Stimulated activated naive B cell treated with anti-CD40 and anti-IgM and Interleukin-4, amounts not matched to agents 10 μg/mL and 1 μg/mL and 100 μg/mL, for 72 hours (primary cell): ENCODE measurements at regions not wholly inside any gene's neighbourhood (a gene's known extent, or its start where the extent isn't known, plus 50 kb on each side); places are given as distances from the start of the nearest gene placed in this dataset.
"Not testable (repeated sequence)": the region's sequence is repeated elsewhere in the genome, so short reads cannot be mapped to it uniquely, and the experiment has no call there.

Source experiments
- ATAC-seq, 2 donors: fragments of 150-1000 bp; cut with Tn5 transposase; replicated peaks; 2 replicates each; pipeline ENCODE4 v1.10.0; 2021; ENCODE audit warnings: moderate library complexity in 1 of 2
- DNase-seq: peaks from one replicate; pipeline ENCODE4 v3.0.0; 2021
- H3K27ac Mint-ChIP-seq: one replicate; pipeline ENCODE4 v1.8.0; 2022; ENCODE audit warnings: mild to moderate bottlenecking, mixed read lengths
- H3K27me3 Mint-ChIP-seq, 2 donors: one replicate each; pipeline ENCODE4 v1.8.0; 2022; ENCODE audit warnings: mixed read lengths in 2 of 2
- H3K36me3 Mint-ChIP-seq, 2 donors: one replicate each; pipeline ENCODE4 v1.8.0; 2022; ENCODE audit warnings: mixed read lengths in 2 of 2, mild to moderate bottlenecking in 1 of 2
- H3K4me1 Mint-ChIP-seq, 2 donors: one replicate each; pipeline ENCODE4 v1.8.0; 2022; ENCODE audit warnings: mixed read lengths in 2 of 2, mild to moderate bottlenecking in 1 of 2
- H3K4me3 Mint-ChIP-seq, 2 donors: one replicate each; pipeline ENCODE4 v1.8.0; 2022; ENCODE audit warnings: mild to moderate bottlenecking in 2 of 2, mixed read lengths in 2 of 2, moderate library complexity in 1 of 2
- H3K9me3 Mint-ChIP-seq, 2 donors: one replicate each; pipeline ENCODE4 v1.8.0; 2022; ENCODE audit warnings: mixed read lengths in 2 of 2, mild to moderate bottlenecking in 1 of 2

DNA sequence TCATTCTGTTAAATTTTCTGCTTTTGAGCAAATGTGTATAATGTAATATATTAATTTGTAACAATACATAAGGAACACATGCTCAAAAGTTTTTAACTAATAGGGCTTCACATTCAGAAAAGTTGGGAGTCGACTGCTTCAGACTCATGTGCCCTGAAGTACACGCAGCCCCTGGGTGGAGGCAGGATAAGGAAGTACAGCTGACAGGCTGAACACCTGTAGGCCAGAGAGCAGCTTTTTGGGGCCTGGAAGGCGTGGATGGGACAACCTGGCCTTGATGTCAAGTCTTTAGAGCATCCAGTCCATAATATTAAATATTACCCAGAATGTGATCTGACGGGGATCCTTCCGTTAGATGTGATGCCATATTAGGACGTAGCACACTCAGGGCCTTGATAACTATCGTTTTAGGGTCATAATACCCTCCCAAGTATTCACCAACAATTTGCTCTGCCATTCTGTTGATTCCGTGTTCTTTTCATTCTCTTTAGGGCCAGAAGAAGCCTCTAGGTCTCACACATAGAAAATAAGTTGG is 485.2 kb downstream of the SIPA1L2 start:
- no peak overlapping the region for H3K4me3 Mint-ChIP-seq
- DNase-seq (no peak), ATAC-seq (no peak)
- no peak overlapping the region for H3K27ac Mint-ChIP-seq
- no peaks in the 10 kb centered on the region for H3K27me3 Mint-ChIP-seq
- H3K9me3 Mint-ChIP-seq: peaks cover 6% of the 10 kb centered on the region in 2 donors
- H3K4me1 Mint-ChIP-seq: no peaks in the 10 kb centered on the region
- no peaks in the 10 kb centered on the region for H3K36me3 Mint-ChIP-seq

DNA sequence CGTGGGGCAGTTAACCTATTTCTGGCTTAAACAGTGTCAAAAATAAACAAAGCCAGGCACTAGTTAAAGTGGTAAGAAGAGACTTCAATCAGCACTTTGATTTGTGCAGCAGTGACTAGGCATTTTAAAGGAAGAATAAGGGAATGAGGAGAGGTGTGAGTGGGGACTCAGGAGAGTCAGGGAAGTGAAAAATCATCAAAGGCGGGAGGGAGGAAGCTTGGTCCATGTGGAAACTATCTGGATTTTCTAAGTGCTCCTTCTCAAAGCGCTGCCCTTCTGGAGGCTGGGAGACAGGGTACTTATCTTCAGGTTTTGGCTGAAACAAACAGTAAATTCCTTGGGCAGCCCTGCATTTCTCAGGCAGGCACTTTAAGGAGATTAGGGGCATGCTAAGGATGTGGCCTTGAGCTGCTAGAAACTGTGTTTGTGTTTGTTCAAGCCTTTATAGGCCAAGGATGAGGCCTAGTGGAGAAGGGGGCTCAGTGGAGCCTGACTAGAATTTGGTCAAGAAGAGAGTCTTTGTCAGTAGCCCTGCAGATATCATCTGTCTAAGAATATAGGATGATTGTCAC is 486.5 kb downstream of the SIPA1L2 start:
- no peaks in the 10 kb centered on the region for H3K36me3 Mint-ChIP-seq

DNA sequence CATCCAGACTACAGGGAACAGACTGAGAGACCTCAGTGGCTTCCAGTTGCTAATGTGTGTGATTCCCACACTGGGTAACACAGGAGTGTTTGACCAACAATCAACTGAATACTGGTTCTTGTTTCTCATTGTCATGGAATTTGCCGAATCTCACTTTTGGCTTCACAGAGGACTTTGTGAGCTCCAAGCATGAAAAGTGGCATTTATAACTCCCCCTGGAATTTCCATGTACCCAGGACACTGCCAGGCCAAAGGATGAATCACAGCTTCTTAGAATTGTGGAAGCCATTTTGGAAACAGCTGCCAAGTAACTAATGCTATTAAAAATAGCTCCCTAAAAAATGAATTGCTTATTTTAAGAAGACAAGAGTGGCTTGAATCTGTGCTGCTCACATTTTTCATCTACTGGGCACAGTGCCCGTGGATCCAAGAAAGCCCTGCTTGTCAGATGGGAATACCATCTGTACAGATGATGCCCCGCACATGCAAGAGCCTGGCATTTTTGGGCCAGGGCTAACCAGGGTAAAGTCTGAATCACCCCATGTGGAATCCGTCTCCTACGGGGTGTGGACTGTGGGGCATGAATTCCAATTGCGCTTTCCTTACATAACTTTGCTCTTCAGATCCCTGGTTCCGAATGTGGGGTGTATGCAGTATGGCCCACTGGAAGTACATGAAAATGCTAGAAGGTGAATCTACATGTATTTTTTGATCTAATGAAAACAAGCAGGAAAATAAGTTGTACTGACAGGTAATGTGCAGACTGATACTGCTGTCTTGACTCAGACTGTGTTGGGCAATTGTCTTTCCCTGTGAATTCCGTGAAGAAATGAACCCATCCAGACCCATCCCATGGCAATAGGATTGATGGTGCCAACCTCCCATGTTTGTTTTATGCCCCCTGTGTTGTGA is 487.3 kb downstream of the SIPA1L2 start:
- DNase-seq: no peak
- Mint-ChIP-seq H3K36me3 (no peaks in the 10 kb centered on the region), H3K4me3 (no peak overlapping the region), H3K9me3 (peaks cover 6 to 7% of the 10 kb centered on the region in 2 donors), H3K4me1 (no peaks in the 10 kb centered on the region), H3K27me3 (no peaks in the 10 kb centered on the region), H3K27ac (no peak overlapping the region)
- no peak for ATAC-seq

More for the DNA sequence above, 486.5 kb downstream of the SIPA1L2 start:
- no peaks in the 10 kb centered on the region for H3K4me1 Mint-ChIP-seq
- H3K4me3 Mint-ChIP-seq: no peak overlapping the region
- no peak for DNase-seq
- peaks cover 6 to 7% of the 10 kb centered on the region in 2 donors for H3K9me3 Mint-ChIP-seq
- no peak for ATAC-seq
- H3K27ac Mint-ChIP-seq: no peak overlapping the region
- H3K27me3 Mint-ChIP-seq: no peaks in the 10 kb centered on the region

DNA sequence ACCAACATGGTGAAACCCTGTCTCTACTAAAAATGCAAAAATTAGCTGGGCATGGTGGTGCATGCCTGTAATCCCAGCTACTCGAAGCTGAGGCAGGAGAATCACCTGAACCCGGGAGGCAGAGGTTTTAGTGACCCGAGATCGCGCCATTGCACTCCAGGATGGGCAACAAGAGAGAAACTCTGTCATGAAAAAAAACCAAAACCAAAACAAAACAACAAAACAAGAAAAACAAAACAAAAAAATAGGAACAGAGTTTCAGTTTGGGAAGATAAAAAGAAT is 488.8 kb downstream of the SIPA1L2 start:
- H3K9me3 Mint-ChIP-seq, H3K27ac Mint-ChIP-seq, H3K4me1 Mint-ChIP-seq, DNase-seq, H3K27me3 Mint-ChIP-seq, ATAC-seq, H3K36me3 Mint-ChIP-seq, H3K4me3 Mint-ChIP-seq: not testable (repeated sequence)

DNA sequence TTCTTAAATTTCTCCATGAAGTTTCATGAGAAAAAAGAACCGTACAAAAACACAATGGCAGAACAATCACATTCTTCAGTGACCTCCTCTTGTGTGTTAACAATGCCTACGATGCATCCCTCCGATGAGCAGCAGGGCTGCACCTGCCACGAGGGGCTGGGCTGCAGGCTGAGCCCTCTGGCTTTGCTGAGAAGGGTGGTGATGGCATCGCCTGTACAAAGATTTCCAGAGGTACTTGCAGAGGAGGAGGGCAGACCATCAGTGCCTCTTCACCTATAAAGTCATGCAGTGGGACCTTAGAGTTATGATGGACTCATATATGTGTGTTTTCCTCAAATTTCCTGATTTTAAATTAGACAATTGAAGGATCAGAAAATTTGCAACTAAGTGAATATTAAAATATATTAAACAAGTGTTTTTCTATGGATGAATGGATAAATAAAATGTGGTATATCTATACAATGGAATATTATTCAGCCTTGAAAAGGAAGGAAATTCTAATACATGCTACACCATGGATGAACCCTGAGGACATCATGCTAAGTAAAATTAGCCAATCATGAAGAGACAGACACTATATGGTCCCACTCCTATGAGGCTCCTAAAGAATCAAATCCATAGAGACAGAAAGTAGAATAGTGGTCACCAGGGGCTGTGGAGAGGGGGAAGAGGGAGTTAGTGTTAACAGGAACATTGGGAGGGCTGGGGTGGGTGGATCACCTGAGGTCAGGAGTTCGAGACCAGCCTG is 489.3 kb downstream of the SIPA1L2 start:
- no peak for DNase-seq
- H3K9me3 Mint-ChIP-seq: peaks cover 6 to 7% of the 10 kb centered on the region in 2 donors
- H3K27me3 Mint-ChIP-seq: peaks cover 0 to 5% of the 10 kb centered on the region in 2 donors
- no peak overlapping the region for H3K4me3 Mint-ChIP-seq
- H3K27ac Mint-ChIP-seq: no peak overlapping the region
- no peaks in the 10 kb centered on the region for H3K4me1 Mint-ChIP-seq
- ATAC-seq: no peak
- H3K36me3 Mint-ChIP-seq: no peaks in the 10 kb centered on the region

GRCh38 chr1:232139444-232139843 is 490.5 kb downstream of the SIPA1L2 start:
- ATAC-seq: no peak

DNA sequence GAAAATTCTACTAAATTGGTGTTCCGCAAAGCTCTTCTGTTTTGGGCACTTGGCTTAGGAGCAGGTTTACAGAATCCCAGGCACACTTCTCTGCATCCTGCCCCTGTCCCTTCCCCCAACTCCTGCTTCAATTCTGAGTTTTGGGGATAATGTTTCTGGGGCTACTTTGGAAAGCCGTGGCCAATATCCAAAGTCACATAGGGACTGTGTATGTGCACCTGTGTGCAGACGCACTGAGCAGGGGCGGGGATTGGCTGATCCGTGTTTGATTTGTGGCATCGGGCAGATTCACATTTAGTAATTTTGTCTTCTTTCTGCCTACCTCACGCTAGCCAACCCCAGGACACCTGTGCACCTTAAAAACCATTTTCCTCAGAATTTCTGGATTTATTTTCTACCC is 491.9 kb downstream of the SIPA1L2 start:
- ATAC-seq: no peak
- Mint-ChIP-seq H3K27me3 (peaks cover 0 to 5% of the 10 kb centered on the region in 2 donors), H3K36me3 (no peaks in the 10 kb centered on the region), H3K27ac (no peak overlapping the region), H3K4me3 (no peak overlapping the region), H3K9me3 (peaks cover 6 to 7% of the 10 kb centered on the region in 2 donors), H3K4me1 (no peaks in the 10 kb centered on the region)
- DNase-seq: no peak

More at GRCh38 chr1:232139444-232139843, 490.5 kb downstream of the SIPA1L2 start:
- H3K36me3 Mint-ChIP-seq: no peaks in the 10 kb centered on the region
- H3K4me1 Mint-ChIP-seq: no peaks in the 10 kb centered on the region
- DNase-seq: no peak
- peaks cover 0 to 5% of the 10 kb centered on the region in 2 donors for H3K27me3 Mint-ChIP-seq
- H3K4me3 Mint-ChIP-seq: no peak overlapping the region
- no peak overlapping the region for H3K27ac Mint-ChIP-seq
- peaks cover 6 to 7% of the 10 kb centered on the region in 2 donors for H3K9me3 Mint-ChIP-seq

GRCh38 chr1:232137066-232137465 is 492.9 kb downstream of the SIPA1L2 start:
- Mint-ChIP-seq H3K4me3 (no peak overlapping the region), H3K27ac (no peak overlapping the region), H3K36me3 (no peaks in the 10 kb centered on the region), H3K9me3 (peaks cover 6 to 7% of the 10 kb centered on the region in 2 donors), H3K27me3 (peaks cover 0 to 5% of the 10 kb centered on the region in 2 donors), H3K4me1 (no peaks in the 10 kb centered on the region)
- ATAC-seq: no peak
- no peak for DNase-seq

DNA sequence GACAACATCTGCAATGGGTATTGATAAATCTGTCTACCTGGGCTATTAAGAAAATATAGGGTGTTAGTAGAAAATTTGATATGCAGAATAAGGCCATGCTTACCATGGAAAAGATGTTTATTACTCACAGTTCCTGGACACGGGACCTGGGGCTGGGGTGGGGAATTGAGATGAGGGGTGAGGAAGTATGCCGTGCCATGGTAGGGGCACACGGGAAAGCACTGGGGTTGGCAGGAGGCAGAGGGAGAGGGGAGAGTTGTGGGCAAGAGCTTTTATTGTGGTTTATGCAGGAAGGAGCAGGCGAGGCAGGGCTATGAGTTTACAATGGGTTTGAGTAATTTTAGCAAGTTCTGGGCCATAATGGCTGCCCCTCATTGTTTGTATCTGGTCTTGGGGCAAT is 493.8 kb downstream of the SIPA1L2 start:
- no peak overlapping the region for H3K27ac Mint-ChIP-seq
- no peaks in the 10 kb centered on the region for H3K4me1 Mint-ChIP-seq
- no peak for ATAC-seq
- peaks cover 5 to 9% of the 10 kb centered on the region in 2 donors for H3K9me3 Mint-ChIP-seq
- H3K27me3 Mint-ChIP-seq: peaks cover 0 to 11% of the 10 kb centered on the region in 2 donors
- DNase-seq: no peak
- H3K36me3 Mint-ChIP-seq: no peaks in the 10 kb centered on the region
- no peak overlapping the region for H3K4me3 Mint-ChIP-seq

DNA sequence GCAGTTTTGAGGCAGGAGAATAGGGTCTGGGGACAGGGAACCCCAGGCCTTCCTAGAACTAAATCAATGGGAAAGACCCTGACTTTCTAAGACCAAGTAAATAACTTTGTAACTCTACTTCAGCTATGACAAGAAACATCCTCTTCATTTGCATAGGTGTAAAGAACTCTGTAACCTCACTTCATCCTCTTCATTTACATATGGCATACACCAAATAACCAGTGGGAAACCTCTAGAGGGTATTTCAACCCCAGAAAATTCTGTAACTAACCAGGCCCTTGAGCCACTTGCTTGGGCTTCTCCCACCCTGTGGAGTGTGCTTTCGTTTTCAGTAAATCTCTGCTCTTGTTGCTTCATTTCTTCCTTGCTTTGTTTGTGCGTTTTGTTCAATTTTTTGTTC is 495.6 kb downstream of the SIPA1L2 start:
- ATAC-seq (no peak), DNase-seq (no peak)
- no peak overlapping the region for H3K4me3 Mint-ChIP-seq
- peaks cover 7 to 14% of the 10 kb centered on the region in 2 donors for H3K27me3 Mint-ChIP-seq
- no peak overlapping the region for H3K27ac Mint-ChIP-seq
- no peaks in the 10 kb centered on the region for H3K4me1 Mint-ChIP-seq
- no peaks in the 10 kb centered on the region for H3K36me3 Mint-ChIP-seq
- H3K9me3 Mint-ChIP-seq: peaks cover 0 to 7% of the 10 kb centered on the region in 2 donors

GRCh38 chr1:232132572-232132971 is 497.4 kb downstream of the SIPA1L2 start:
- Mint-ChIP-seq H3K9me3 (peaks cover 1 to 5% of the 10 kb centered on the region in 2 donors), H3K27ac (no peak overlapping the region), H3K27me3 (peaks cover 12 to 30% of the 10 kb centered on the region in 2 donors), H3K36me3 (no peaks in the 10 kb centered on the region), H3K4me3 (no peak overlapping the region), H3K4me1 (no peaks in the 10 kb centered on the region)
- ATAC-seq (no peak), DNase-seq (no peak)

GRCh38 chr1:232131715-232132391 is 498.1 kb downstream of the SIPA1L2 start:
- Mint-ChIP-seq H3K4me3 (no peak overlapping the region), H3K27me3 (peaks cover 12 to 33% of the 10 kb centered on the region in 2 donors), H3K27ac (no peak overlapping the region), H3K36me3 (no peaks in the 10 kb centered on the region), H3K4me1 (no peaks in the 10 kb centered on the region), H3K9me3 (peaks cover 3 to 5% of the 10 kb centered on the region in 2 donors)
- ATAC-seq (no peak), DNase-seq (no peak)

- H3K4me3 Mint-ChIP-seq: no peak overlapping the region
- no peaks in the 10 kb centered on the region for H3K36me3 Mint-ChIP-seq
- no peak for ATAC-seq
- no peaks in the 10 kb centered on the region for H3K4me1 Mint-ChIP-seq
- DNase-seq: no peak
- peaks cover 15 to 38% of the 10 kb centered on the region in 2 donors for H3K27me3 Mint-ChIP-seq
- peaks cover 5 to 6% of the 10 kb centered on the region in 2 donors for H3K9me3 Mint-ChIP-seq
- H3K27ac Mint-ChIP-seq: no peak overlapping the region
Observed at GRCh38 chr1:232130815-232131480, 499.0 kb downstream of the SIPA1L2 start.
